Tibial artery (tissue), 4 donors: ENCODE measurements at regions not wholly inside any gene's neighbourhood (a gene's known extent, or its start where the extent isn't known, plus 50 kb on each side); places are given as distances from the start of the nearest gene placed in this dataset.

Experiments
- DNase-seq, 2 donors: peaks; one replicate each; pipeline ENCODE4 v3.0.0-alpha.2; 2019
- H3K27ac ChIP-seq, 2 donors: fragments of 200-600 bp; sonication (generic) in 1 of 2; 1 replicate in 1 of 2; 2 replicates in 1 of 2; pipeline ENCODE4 v1.5.1; 2018 to 2019; ENCODE audit warnings: mild to moderate bottlenecking in 1 of 2
- H3K27me3 ChIP-seq, 2 donors: fragments of 200-600 bp; sonication (generic) in 1 of 2; one replicate each; pipeline versions ENCODE4 v1.5.1 to v1.6.0; 2016 to 2019
- H3K36me3 ChIP-seq, 3 donors: fragments of 200-600 bp; sonication (generic) in 2 of 3; one replicate each; pipeline ENCODE4 v1.5.1; 2016 to 2019; ENCODE audit warnings: mild to moderate bottlenecking in 2 of 3
- H3K4me1 ChIP-seq, 4 donors: fragments of 200-600 bp; sonication (generic) in 2 of 4; 1 replicate in 3 of 4; 2 replicates in 1 of 4; pipeline ENCODE4 v1.5.1; 2016 to 2019
- H3K4me3 ChIP-seq, 2 donors: fragments of 200-600 bp; sonication (generic) in 1 of 2; 1 replicate in 1 of 2; 2 replicates in 1 of 2; pipeline ENCODE4 v1.5.1; 2018 to 2019; ENCODE audit warnings: mild to moderate bottlenecking in 2 of 2
- H3K9me3 ChIP-seq, 3 donors: fragments of 200-600 bp; sonication (generic) in 1 of 3; one replicate each; pipeline ENCODE4 v1.5.1; 2016 to 2019
- intact Hi-C: fragments of 100-400 bp; cut with DNase I; formaldehyde crosslinking; loops from one replicate; pipeline ENCODE4 v1.15.0; 2023; ENCODE audit warnings: low total_unique reads
- TF ChIP-seq, protein P1 (sequence below), 2 experiments: fragments of 200-600 bp in 1 of 2; fragments of 450-650 bp in 1 of 2; IDR thresholded peaks; one replicate each; pipeline ENCODE4 v1.5.1; 2017 to 2019; ENCODE audit warnings: antibody characterized with exemption in 2 of 2, mild to moderate bottlenecking in 1 of 2, moderate library complexity in 1 of 2

DNA sequence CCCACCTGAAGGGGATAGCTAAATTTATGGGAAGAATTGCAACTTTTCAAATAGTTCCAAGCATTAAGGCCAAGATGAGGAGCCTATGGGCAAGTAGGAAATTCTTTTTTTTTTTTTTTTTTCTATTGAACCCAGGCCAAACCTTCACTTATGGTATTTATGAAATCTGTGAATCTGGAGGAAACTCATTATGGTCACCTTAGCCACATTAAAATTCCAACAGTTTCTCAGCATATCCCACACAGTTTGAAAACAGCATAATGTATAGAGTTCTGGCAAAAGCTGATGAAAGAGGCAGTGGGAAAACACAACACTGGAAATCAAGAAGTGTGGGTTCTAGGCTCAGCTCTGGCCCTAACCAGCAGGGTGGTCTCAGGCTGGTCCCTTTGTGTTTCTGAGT, 236.9 kb downstream of the PTEN start:
- DNase-seq, result no peak
- TF ChIP-seq, protein P1, sequence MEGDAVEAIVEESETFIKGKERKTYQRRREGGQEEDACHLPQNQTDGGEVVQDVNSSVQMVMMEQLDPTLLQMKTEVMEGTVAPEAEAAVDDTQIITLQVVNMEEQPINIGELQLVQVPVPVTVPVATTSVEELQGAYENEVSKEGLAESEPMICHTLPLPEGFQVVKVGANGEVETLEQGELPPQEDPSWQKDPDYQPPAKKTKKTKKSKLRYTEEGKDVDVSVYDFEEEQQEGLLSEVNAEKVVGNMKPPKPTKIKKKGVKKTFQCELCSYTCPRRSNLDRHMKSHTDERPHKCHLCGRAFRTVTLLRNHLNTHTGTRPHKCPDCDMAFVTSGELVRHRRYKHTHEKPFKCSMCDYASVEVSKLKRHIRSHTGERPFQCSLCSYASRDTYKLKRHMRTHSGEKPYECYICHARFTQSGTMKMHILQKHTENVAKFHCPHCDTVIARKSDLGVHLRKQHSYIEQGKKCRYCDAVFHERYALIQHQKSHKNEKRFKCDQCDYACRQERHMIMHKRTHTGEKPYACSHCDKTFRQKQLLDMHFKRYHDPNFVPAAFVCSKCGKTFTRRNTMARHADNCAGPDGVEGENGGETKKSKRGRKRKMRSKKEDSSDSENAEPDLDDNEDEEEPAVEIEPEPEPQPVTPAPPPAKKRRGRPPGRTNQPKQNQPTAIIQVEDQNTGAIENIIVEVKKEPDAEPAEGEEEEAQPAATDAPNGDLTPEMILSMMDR (IDR thresholded peaks at IDR 0.05), result no peak
- Histone ChIP-seq H3K36me3 (no peaks in the 10 kb centered on the region), H3K27me3 (no peaks in the 10 kb centered on the region), H3K27ac (no peak overlapping the region), H3K4me3 (no peak overlapping the region), H3K9me3 (no peaks in the 10 kb centered on the region), H3K4me1 (peaks cover 0 to 37% (median 5%) of the 10 kb centered on the region in 4 donors)
- intact Hi-C loops, result no loop called here

DNA sequence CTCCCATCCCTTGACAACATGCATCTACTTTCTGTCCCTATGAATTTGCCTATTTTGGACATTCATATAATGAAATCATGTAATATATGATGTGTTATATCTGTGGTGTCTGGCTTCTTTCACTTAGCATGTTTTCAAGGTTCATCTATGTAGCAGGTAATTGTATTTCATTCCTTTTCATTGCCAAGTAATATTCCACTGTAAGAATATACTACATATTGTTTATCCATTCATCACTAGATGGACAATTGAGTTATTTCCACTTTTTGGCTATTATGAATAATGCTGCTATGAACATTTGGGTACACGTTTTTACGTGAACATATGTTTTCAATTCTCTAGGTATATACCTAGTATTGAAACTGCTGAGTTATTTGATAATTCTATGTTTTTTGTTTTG, 238.2 kb downstream of the PTEN start:
- TF ChIP-seq, protein P1 (IDR thresholded peaks at IDR 0.05), result no peak
- H3K4me3 ChIP-seq, result no peak overlapping the region
- H3K4me1 ChIP-seq, result peaks cover 0 to 23% (median 0%) of the 10 kb centered on the region in 4 donors
- intact Hi-C loops, result no loop called here
- no peaks in the 10 kb centered on the region for H3K36me3 ChIP-seq
- H3K27ac ChIP-seq, result no peak overlapping the region
- H3K27me3 ChIP-seq, result no peaks in the 10 kb centered on the region
- H3K9me3 ChIP-seq, result no peaks in the 10 kb centered on the region
- DNase-seq, result no peak

DNA sequence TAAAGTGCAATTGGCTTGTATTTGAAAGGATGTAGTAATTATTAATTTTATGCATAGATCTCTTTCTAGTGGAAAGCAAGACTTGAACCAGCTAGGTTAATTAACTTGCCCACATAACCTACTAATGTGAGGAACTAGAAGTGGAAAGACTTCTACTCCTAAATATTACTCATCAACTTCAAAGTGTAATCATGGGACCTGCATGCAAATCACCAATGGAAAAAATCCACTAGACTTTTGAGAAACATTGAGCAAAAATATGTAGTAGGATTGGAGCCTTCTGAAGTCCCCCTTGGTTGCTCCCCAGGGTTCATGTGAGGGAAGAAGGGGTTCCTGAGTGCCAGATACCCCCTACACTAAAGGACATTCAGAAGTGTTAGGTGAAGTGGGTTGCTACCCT, 240.2 kb downstream of the PTEN start:
- Histone ChIP-seq H3K9me3 (no peaks in the 10 kb centered on the region), H3K27ac (no peak overlapping the region), H3K27me3 (no peaks in the 10 kb centered on the region), H3K36me3 (no peaks in the 10 kb centered on the region), H3K4me1 (peaks cover 0 to 20% (median 0%) of the 10 kb centered on the region in 4 donors), H3K4me3 (no peak overlapping the region)
- TF ChIP-seq, protein P1 (IDR thresholded peaks at IDR 0.05), result no peak
- DNase-seq, result no peak
- intact Hi-C loops, result no loop called here

DNA sequence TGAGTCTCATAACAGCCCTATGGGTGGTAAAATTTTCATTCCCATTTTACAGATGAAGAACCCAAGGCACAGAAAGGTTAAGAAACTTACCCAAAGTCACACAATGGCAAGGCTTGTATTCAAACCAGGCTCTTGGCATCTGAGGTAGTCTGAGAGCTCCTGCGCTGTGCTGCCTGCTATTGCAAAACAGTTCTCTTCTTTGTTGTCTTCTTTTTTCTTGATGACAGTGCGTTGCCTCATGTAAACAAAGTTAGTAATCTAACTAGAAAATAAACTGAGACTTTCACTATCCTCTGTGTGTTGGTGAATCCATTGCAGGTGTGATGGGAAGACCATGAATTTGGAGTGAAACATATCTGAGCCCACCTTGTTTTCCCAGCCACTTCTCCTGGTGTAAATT, 240.8 kb downstream of the PTEN start:
- Histone ChIP-seq H3K4me3 (no peak overlapping the region), H3K36me3 (no peaks in the 10 kb centered on the region), H3K9me3 (no peaks in the 10 kb centered on the region), H3K27ac (no peak overlapping the region), H3K4me1 (peaks cover 0 to 19% (median 0%) of the 10 kb centered on the region in 4 donors), H3K27me3 (no peaks in the 10 kb centered on the region)
- TF ChIP-seq, protein P1 (IDR thresholded peaks at IDR 0.05), result no peak
- intact Hi-C loops, result no loop called here
- no peak for DNase-seq

DNA sequence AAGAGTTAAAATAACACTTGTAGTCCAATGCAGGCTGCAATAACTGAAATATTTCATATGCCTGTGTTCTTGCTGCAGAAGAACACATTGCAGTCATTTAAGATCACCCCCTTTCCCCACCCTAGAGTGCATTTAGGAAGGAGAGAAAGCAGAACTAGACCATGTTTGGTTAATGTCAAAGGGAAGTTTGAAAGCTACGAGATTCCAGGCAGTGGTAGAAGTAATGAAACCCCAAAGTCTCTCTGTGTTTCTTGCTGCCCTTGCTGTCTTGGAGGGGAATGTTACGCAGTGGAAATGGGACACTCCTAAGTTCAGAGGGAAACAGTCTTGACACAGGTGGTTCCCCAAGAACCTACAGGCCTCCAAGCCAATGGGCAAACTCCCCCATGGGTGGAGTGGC, 242.9 kb downstream of the PTEN start:
- Histone ChIP-seq H3K36me3 (no peaks in the 10 kb centered on the region), H3K4me1 (peaks cover 0 to 14% (median 3%) of the 10 kb centered on the region in 4 donors), H3K9me3 (no peaks in the 10 kb centered on the region), H3K27me3 (no peaks in the 10 kb centered on the region), H3K4me3 (no peak overlapping the region), H3K27ac (no peak overlapping the region)
- TF ChIP-seq, protein P1 (IDR thresholded peaks at IDR 0.05), result no peak
- no peak for DNase-seq
- intact Hi-C loops, result no loop called here
